Common myeloid progenitor, CD34-positive (primary cell): ENCODE measurements at regions not wholly inside any gene's neighbourhood (a gene's known extent, or its start where the extent isn't known, plus 50 kb on each side); places are given as distances from the start of the nearest gene placed in this dataset.

Source experiments
- CTCF ChIA-PET: fragments of 350-600 bp; sonication (Branson Sonifier 250); formaldehyde crosslinking; loops from one replicate; lab custom pipeline; 2021; ENCODE audit warnings: antibody characterized with exemption; lab: Charles Lee
- POLR2A ChIA-PET: fragments of 350-600 bp; sonication (Branson Sonifier 250); formaldehyde crosslinking; loops from one replicate; lab custom pipeline; 2021; ENCODE audit warnings: antibody characterized with exemption; lab: Charles Lee
- DNase-seq, 3 donors: peaks; one replicate each; pipeline versions ENCODE4 v3.0.0 to v3.0.0-alpha.2; 2013
- H3K27ac ChIP-seq, 2 experiments: 1 replicate in 1 of 2; 2 replicates in 1 of 2; pipeline ENCODE4 v1.7.0; 2013; ENCODE audit warnings: inconsistent platforms in 2 of 2, low read length in 2 of 2, mild to moderate bottlenecking in 2 of 2, low read depth in 1 of 2, moderate library complexity in 1 of 2; ENCODE audit not compliant: severe bottlenecking in 2 of 2, insufficient read depth in 1 of 2, poor library complexity in 1 of 2
- H3K27me3 ChIP-seq, 5 experiments: replicated peaks in 2 of 5; 1 replicate in 3 of 5; 2 replicates in 2 of 5; pipeline versions ENCODE4 v1.6.1 to v1.7.0; 2013; ENCODE audit warnings: low read length in 4 of 5, mild to moderate bottlenecking in 2 of 5, moderate library complexity in 2 of 5, inconsistent platforms in 1 of 5; ENCODE audit not compliant: insufficient read depth in 5 of 5, control insufficient read depth in 4 of 5
- H3K36me3 ChIP-seq, 4 experiments: 1 replicate in 2 of 4; 2 replicates in 2 of 4; pipeline versions ENCODE4 v1.6.1 to v1.7.0; 2013; ENCODE audit warnings: low read length in 3 of 4, control low read depth in 1 of 4, mild to moderate bottlenecking in 1 of 4; ENCODE audit not compliant: control insufficient read depth in 4 of 4, insufficient read depth in 4 of 4
- H3K4me1 ChIP-seq, 4 experiments: 1 replicate in 3 of 4; 2 replicates in 1 of 4; pipeline versions ENCODE4 v1.6.1 to v1.7.1; 2013; ENCODE audit warnings: low read length in 3 of 4, mild to moderate bottlenecking in 3 of 4, control low read depth in 1 of 4, inconsistent platforms in 1 of 4, moderate library complexity in 1 of 4; ENCODE audit not compliant: control insufficient read depth in 4 of 4, insufficient read depth in 4 of 4; ENCODE audit errors: control extremely low read depth in 1 of 4
- H3K4me3 ChIP-seq, 7 experiments: 1 replicate in 4 of 7; 2 replicates in 3 of 7; pipeline versions ENCODE4 v1.5.1 to v1.7.0; 2013; ENCODE audit warnings: mild to moderate bottlenecking in 7 of 7, low read length in 6 of 7, moderate library complexity in 6 of 7, inconsistent platforms in 2 of 7, low read depth in 2 of 7, control low read depth in 1 of 7; ENCODE audit not compliant: insufficient read depth in 4 of 7, control insufficient read depth in 1 of 7; ENCODE audit errors: extremely low read depth in 1 of 7
- H3K9me3 ChIP-seq, 5 experiments: 1 replicate in 4 of 5; 2 replicates in 1 of 5; pipeline versions ENCODE4 v1.6.1 to v1.7.1; 2013; ENCODE audit warnings: low read length in 4 of 5, mild to moderate bottlenecking in 2 of 5, inconsistent platforms in 1 of 5, low read depth in 1 of 5, moderate library complexity in 1 of 5; ENCODE audit not compliant: control insufficient read depth in 4 of 5, insufficient read depth in 2 of 5; ENCODE audit errors: control extremely low read depth in 1 of 5
- whole genome bisulfite sequencing: methylation state at CpG from one replicate; pipeline ENCODE4 v1.1.5; 2013; ENCODE audit not compliant: insufficient coverage; 5-methylcytosine and 5-hydroxymethylcytosine counted together

GRCh38 chr11:134488913-134489312, 76.9 kb upstream of the B3GAT1 start:
- CTCF ChIA-PET: no interaction called here
- 87% methylated on average over 9 of the region's 9 CpGs for WGBS
- peak in 1 of 3 donors; percentile 2 for DNase-seq

GRCh38 chr11:134488512-134488911, 76.5 kb upstream of the B3GAT1 start:
- no peaks in the 10 kb centered on the region for H3K36me3 ChIP-seq
- WGBS: 85% methylated on average over 4 of the region's 4 CpGs
- H3K9me3 ChIP-seq: peaks cover 0 to 3% (median 0%) of the 10 kb centered on the region in 5 experiments
- H3K4me1 ChIP-seq: no peaks in the 10 kb centered on the region
- H3K27ac ChIP-seq: no peak overlapping the region
- ChIA-PET POLR2A (no interaction called here), CTCF (no interaction called here)
- DNase-seq: no peak
- peaks cover 0 to 3% (median 0%) of the 10 kb centered on the region in 5 experiments for H3K27me3 ChIP-seq
- no peak overlapping the region for H3K4me3 ChIP-seq

More at GRCh38 chr11:134488913-134489312, 76.9 kb upstream of the B3GAT1 start:
- POLR2A ChIA-PET: no interaction called here
- no peak overlapping the region for H3K4me3 ChIP-seq
- peaks cover 0 to 3% (median 0%) of the 10 kb centered on the region in 5 experiments for H3K27me3 ChIP-seq
- H3K36me3 ChIP-seq: no peaks in the 10 kb centered on the region
- H3K9me3 ChIP-seq: peaks cover 0 to 3% (median 0%) of the 10 kb centered on the region in 5 experiments
- H3K4me1 ChIP-seq: no peaks in the 10 kb centered on the region
- no peak overlapping the region for H3K27ac ChIP-seq

GRCh38 chr11:134487696-134488095, 75.7 kb upstream of the B3GAT1 start:
- WGBS: 88% methylated on average over 2 of the region's 3 CpGs
- CTCF ChIA-PET: no interaction called here
- H3K27ac ChIP-seq: no peak overlapping the region

GRCh38 chr11:134486704-134487103, 74.7 kb upstream of the B3GAT1 start:
- H3K4me3 ChIP-seq: no peak overlapping the region
- DNase-seq: no peak
- no peak overlapping the region for H3K27ac ChIP-seq
- 90% methylated on average over 6 of the region's 6 CpGs for WGBS
- POLR2A ChIA-PET: no interaction called here
- CTCF ChIA-PET: no interaction called here
- H3K36me3 ChIP-seq: no peaks in the 10 kb centered on the region
- H3K9me3 ChIP-seq: no peaks in the 10 kb centered on the region
- peaks cover 0 to 3% (median 0%) of the 10 kb centered on the region in 5 experiments for H3K27me3 ChIP-seq
- H3K4me1 ChIP-seq: no peaks in the 10 kb centered on the region

More at GRCh38 chr11:134487696-134488095, 75.7 kb upstream of the B3GAT1 start:
- Histone ChIP-seq H3K4me3 (no peak overlapping the region), H3K27me3 (peaks cover 0 to 3% (median 0%) of the 10 kb centered on the region in 5 experiments), H3K36me3 (no peaks in the 10 kb centered on the region), H3K9me3 (peaks cover 0 to 3% (median 0%) of the 10 kb centered on the region in 5 experiments), H3K4me1 (no peaks in the 10 kb centered on the region)
- DNase-seq: no peak
- POLR2A ChIA-PET: no interaction called here

- Histone ChIP-seq H3K27me3 (peaks cover 0 to 4% (median 0%) of the 10 kb centered on the region in 5 experiments), H3K27ac (no peak overlapping the region), H3K36me3 (no peaks in the 10 kb centered on the region), H3K9me3 (no peaks in the 10 kb centered on the region), H3K4me1 (no peaks in the 10 kb centered on the region), H3K4me3 (no peak overlapping the region)
- 87% methylated on average over 9 of the region's 11 CpGs for WGBS
- ChIA-PET POLR2A (no interaction called here), CTCF (no interaction called here)
- no peak for DNase-seq
Measured at GRCh38 chr11:134486106-134486505, 74.1 kb upstream of the B3GAT1 start.

- H3K4me3 ChIP-seq: no peak overlapping the region
- ChIA-PET CTCF (no interaction called here), POLR2A (no interaction called here)
- no peaks in the 10 kb centered on the region for H3K9me3 ChIP-seq
- no peaks in the 10 kb centered on the region for H3K4me1 ChIP-seq
- 90% methylated on average over 4 of the region's 5 CpGs for WGBS
- DNase-seq: no peak
- no peak overlapping the region for H3K27ac ChIP-seq
- peaks cover 0 to 9% (median 0%) of the 10 kb centered on the region in 5 experiments for H3K27me3 ChIP-seq
- H3K36me3 ChIP-seq: no peaks in the 10 kb centered on the region
Measured at GRCh38 chr11:134485316-134485715, 73.3 kb upstream of the B3GAT1 start.

- no peak for DNase-seq
- H3K9me3 ChIP-seq: no peaks in the 10 kb centered on the region
- 91% methylated on average over 4 of the region's 4 CpGs for WGBS
- H3K27me3 ChIP-seq: peaks cover 0 to 9% (median 2%) of the 10 kb centered on the region in 5 experiments
- CTCF ChIA-PET: no interaction called here
- no peak overlapping the region for H3K4me3 ChIP-seq
- H3K4me1 ChIP-seq: no peaks in the 10 kb centered on the region
- POLR2A ChIA-PET: interaction anchor here (0.7 kb wide), 1 partner anchor 74 kb away, joined by 4 read pairs; no protein-coding TSS in a partner anchor
- no peak overlapping the region for H3K27ac ChIP-seq
- H3K36me3 ChIP-seq: no peaks in the 10 kb centered on the region
Measured at GRCh38 chr11:134483857-134484256, 71.8 kb upstream of the B3GAT1 start.
